ENCODE measurements at regions not wholly inside any gene's neighbourhood (a gene's known extent, or its start where the extent isn't known, plus 50 kb on each side); places are given as distances from the start of the nearest gene placed in this dataset.
"Not testable (repeated sequence)": the region's sequence is repeated elsewhere in the genome, so short reads cannot be mapped to it uniquely, and the experiment has no call there.

- no peak for DNase-seq
Measured at GRCh38 chr7:153021542-153021941, 262.0 kb downstream of the ACTR3B start.

GRCh38 chr7:153022475-153023193 is 263.1 kb downstream of the ACTR3B start:
- DNase-seq, result no peak

GRCh38 chr7:153023194-153023592 is 263.6 kb downstream of the ACTR3B start:
- DNase-seq, result no peak

- no peak for DNase-seq
Measured at GRCh38 chr7:153027210-153027609, 267.7 kb downstream of the ACTR3B start.

DNA sequence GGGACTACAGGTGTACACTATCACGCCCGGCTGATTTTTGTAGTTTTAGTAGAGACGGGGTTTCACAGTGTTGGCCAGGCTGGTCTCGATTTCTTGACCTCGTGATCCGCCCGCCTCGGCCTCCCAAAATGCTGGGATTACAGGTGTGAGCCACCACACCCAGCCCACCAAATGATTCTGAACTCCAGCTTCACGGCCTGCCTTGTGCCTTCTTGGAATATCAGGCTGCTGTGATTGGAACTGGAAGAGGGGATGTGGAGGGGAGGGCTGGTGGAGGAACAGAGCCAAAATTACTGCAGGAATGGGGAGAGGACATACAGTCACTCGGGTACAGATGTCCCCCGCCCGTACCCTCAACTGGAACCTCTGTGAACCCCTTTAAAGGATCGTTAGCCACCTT is 268.4 kb downstream of the ACTR3B start:
- DNase-seq, result no peak

GRCh38 chr7:153030976-153031375 is 271.4 kb downstream of the ACTR3B start:
- no peak for DNase-seq

DNA sequence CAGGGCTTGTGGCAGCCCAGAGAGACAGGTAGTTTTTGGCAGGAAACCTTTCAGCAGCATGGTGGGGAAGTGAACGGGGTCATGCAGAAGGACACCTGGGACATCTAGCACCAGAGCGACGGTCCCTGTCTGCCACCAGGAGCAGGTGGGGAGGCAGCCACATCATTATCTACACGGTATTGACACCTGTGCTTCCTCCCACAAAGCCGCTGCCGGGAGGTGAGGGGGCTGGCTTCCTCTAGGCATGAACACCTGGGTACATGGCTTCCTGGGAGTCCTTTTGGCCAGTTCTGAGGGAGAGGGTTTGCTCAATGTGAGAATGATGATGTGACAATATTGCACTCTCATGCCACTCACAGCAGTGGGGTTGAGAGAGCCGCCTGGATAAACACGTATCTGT is 275.2 kb downstream of the ACTR3B start:
- DNase-seq, result no peak

DNA sequence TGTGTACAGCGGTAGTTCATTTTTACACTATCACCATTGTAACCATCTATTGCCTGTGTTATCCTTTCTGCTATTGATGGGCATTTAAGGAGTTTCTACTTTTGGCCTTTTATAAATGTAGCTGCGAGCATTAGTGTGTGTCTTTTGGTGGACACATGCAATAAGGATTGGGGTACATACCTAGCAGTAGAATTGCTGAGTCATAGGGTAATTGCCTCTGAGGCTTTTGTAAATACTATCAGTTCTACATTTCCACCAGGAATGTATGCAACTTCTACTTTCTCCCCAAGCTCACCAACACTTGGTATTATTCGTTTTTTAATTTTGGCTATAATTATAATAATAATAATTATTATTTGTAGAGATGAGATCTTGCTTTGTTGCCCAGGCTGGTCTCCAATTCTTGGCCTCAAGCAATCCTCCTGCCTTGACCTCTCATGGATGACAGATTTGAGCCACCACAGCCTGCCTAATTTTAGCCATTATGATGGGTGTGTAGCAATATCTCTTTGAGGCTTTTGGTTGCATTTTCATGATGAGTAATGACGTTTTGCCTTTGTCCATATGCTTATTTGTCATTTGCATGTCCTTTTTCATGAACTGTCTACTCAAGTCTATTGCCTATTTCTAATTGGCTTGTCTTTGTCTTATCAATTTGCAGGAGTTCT is 277.0 kb downstream of the ACTR3B start:
- no peak for DNase-seq

- DNase-seq, result no peak
Measured at GRCh38 chr7:153043440-153043839, 283.9 kb downstream of the ACTR3B start.

DNA sequence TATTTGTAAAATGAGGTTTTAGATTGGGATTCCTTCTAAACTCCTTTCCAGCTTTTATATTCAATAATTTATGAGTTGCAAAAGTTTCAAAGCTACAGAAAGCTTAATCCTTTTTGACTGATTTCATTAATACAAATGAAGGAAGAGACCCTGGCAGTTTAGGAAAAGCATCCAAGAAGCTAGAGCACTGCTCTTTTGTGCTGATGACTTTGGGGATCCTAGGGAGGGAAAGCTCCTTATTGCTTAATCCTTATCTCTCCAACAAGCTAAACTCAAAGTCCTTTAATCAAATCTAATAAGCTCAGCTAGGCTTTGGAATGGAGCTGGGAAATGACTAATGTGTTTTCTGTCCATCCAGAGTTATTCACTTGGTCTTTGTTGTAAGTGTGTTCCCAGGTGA is 285.4 kb downstream of the ACTR3B start:
- no peak for DNase-seq

- no peak for DNase-seq
Measured at GRCh38 chr7:153047079-153047959, 287.8 kb downstream of the ACTR3B start.

DNA sequence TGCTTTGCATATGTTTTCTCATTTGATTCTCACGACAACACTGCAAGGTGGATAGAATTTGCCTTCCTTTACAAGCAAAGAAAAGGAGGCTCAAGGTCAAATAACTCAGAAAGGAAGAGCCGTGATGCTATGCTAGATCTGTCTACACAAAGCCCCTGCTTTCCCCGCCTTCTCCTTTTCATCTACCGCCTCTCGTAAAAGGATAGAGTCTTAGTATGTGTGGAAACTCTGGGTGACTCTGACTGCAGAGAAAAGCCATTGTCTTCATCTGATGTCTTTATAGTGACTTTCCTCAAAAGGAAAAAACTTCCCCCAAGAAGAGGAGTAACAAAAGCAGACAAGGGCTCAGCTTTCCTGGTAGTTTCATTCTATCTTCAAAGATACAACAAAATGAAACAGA is 292.7 kb downstream of the ACTR3B start:
- DNase-seq, result no peak

- no peak for DNase-seq
Measured at GRCh38 chr7:153061910-153062528, 302.5 kb downstream of the ACTR3B start.

DNA sequence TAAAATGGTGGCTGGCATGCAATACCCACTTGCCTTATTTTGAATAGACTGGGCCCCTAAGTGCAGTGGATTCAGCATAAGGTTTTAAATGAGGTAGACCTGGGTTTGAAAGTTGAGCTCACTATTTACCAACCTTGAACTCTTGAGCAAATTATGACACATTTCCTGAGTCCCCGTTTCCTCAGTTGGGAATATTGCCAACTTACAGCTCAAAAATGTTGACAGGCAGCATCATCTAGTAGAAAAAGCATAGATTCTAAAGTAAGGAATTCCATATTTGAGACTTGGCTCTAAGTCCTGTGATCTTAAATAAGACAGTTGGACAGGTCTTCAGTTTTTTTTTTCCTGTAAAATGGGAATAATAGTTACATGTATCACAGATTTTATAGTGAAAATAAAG is 305.5 kb downstream of the ACTR3B start:
- DNase-seq, result no peak

DNA sequence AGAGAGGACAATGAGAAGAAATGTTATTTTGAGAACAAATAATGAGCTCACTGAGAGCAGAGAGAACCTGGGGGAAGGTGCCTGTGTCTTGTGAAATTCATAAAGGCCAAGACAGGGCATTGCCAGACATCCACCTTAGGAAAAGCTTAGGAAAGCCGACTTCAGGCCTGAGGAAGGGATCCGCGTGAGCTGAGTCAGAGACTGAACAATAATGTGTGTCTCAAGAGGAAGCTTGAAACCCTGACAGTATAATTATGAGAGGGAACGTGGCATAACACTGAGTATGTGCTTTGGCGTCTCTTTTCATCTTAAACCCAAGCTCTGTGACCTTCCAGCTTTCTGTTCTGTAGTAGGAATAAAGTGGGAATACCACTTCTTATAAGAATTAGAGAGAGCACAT is 307.2 kb downstream of the ACTR3B start:
- DNase-seq, result no peak

DNA sequence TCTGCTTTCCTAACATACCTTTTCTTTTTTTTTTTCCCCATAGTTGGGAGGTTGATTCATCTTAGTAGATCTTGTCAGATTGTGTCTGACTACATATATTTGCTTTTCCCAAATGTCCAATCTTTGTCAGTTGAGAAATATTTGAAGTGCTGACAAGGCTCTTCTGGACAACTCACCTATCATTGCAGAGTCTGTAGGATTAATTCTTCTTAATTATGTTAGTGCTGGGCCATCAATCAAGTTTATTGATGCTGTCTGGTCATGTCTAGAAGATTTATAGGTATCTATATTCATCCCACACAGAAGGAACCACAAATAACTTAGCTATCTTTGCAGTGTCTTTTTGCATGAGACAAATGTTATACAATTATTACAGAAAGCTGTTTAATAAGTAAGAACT is 310.6 kb downstream of the ACTR3B start:
- DNase-seq, result no peak

DNA sequence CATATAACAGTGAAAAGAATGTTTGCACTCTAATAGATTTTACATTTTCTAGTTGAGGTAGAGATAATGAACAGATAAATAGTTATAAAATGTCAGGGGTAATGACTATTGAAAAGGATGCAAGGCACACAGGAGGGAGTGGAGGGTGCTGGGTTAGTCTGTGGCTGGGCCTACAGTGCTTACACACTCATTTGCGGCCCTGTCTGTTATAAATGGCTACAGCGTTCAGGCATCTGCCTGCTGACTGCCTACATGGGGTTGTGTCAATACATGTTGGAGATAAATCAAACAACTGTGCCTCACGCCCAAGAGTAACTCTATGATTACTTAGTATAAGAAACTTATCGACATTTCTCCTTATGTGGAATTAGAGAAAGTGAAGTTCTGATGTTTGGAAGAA is 313.3 kb downstream of the ACTR3B start:
- no peak for DNase-seq

DNA sequence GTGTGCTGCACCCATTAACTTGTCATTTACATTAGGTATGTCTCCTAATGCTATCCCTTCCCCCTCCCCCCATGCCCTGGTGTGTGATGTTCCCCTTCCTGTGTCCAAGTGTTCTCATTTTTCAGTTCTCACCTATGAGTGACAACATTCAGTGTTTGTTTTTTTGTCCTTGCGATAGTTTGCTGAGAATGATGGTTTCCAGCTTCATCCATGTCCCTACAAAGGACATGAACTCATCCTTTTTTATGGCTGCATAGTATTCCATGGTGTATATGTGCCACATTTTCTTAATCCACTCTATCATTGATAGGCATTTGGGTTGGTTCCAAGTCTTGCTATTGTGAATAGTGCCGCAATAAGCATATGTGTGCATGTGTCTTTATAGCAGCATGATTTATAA is 316.7 kb downstream of the ACTR3B start:
- DNase-seq, result not testable (repeated sequence)

DNA sequence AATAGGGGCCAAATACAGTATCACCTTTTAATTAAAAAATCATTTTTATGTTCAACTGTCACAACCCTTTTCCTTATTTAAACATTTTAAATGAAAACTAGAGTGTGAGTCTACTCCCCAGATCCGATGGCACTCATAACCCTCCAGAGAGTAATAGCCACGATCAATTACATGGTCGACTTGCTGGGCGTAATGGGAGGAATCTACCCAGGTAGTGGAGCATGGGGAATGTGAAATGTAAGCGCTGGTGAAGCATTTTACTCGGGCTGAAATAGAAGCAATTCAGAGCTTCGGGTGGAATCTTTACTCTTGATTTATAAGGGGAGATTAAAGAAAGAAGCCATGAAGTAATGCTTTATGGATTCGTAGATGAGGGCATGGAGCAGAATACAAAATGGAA is 321.9 kb downstream of the ACTR3B start:
- DNase-seq, result no peak

DNA sequence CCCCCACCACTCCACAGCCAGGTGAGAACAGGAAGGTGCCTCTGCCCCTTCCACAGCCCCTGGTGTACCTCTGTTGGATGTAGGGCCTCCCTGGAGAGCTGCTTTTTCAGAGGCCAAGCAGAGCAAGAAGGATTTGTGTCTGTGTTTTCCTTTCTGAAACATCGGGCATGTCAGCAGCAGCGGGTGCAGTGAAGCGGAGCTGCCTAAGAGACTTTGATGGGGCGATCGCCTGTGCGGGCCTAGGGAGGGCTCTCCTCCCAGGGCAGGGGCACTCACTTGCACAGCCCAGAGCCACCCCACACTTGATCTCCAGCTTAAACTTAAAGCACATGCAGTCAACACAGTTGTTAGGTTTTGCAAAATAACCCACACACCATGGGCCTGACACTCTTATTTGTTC is 324.7 kb downstream of the ACTR3B start:
- no peak for DNase-seq

- DNase-seq, result no peak
Measured at GRCh38 chr7:153087498-153087897, 327.9 kb downstream of the ACTR3B start.

GRCh38 chr7:153088601-153089000 is 329.0 kb downstream of the ACTR3B start:
- no peak for DNase-seq

DNA sequence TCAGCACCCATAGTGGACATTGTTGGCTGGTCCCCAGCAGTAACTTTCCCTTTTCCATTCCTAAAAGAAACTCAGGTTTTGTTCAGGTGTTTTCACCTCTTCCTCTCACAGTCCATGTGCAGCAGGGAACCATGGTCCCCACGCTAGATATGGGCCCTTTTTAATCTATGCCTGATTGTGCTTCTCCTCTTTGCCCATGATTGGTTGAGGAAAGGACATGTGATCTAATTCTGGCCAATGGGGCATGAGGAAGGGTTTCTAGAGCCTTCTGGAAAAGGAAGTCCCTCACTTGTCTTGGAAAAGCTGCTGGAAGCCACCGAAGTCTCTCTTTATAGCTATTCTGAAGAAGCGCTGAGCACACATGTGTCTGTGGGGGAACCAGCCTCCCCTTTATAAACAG is 330.7 kb downstream of the ACTR3B start:
- no peak for DNase-seq

Measured in NCI-H1694 (cell line).